ENCODE measurements at regions not wholly inside any gene's neighbourhood (a gene's known extent, or its start where the extent isn't known, plus 50 kb on each side); places are given as distances from the start of the nearest gene placed in this dataset.

- peaks cover 0 to 37% (median 10%) of the 10 kb centered on the region in 3 donors for H3K4me1 ChIP-seq
- H3K4me3 ChIP-seq = no peak overlapping the region
- no peaks in the 10 kb centered on the region for H3K9me3 ChIP-seq
- DNase-seq = no peak
- H3K36me3 ChIP-seq = no peaks in the 10 kb centered on the region
- no peak overlapping the region for H3K27ac ChIP-seq
- 31 to 38% methylated on average over 3 of the region's 3 CpGs for WGBS, 2 donors
- intact Hi-C loops (cut with DNase I) = no loop called here
- H3K27me3 ChIP-seq = peaks cover 0 to 13% (median 0%) of the 10 kb centered on the region in 4 donors
- TF ChIP-seq POLR2A (IDR thresholded peaks at IDR 0.05) = no peak
- no peak for TF ChIP-seq CTCF (IDR thresholded peaks at IDR 0.05)
Measured at GRCh38 chr17:14942526-14943190, 322.5 kb downstream of the PMP22 start.

GRCh38 chr17:14940938-14941265 is 324.2 kb downstream of the PMP22 start:
- Histone ChIP-seq H3K4me1 (peaks cover 0 to 37% (median 10%) of the 10 kb centered on the region in 3 donors), H3K36me3 (no peaks in the 10 kb centered on the region), H3K4me3 (no peak overlapping the region), H3K9me3 (no peaks in the 10 kb centered on the region), H3K27ac (peak overlapping the region in 1 of 4 donors; percentile 50), H3K27me3 (peaks cover 0 to 13% (median 0%) of the 10 kb centered on the region in 4 donors)
- no peak for DNase-seq
- TF ChIP-seq CTCF (IDR thresholded peaks at IDR 0.05) (no peak), POLR2A (IDR thresholded peaks at IDR 0.05) (no peak)
- intact Hi-C loops (cut with DNase I) = no loop called here
- 41 to 45% methylated on average over 3 of the region's 3 CpGs for WGBS, 2 donors

- peak overlapping the region in 1 of 4 donors; percentile 50 for H3K27ac ChIP-seq
Measured at GRCh38 chr17:14940108-14940937, 324.8 kb downstream of the PMP22 start.

GRCh38 chr17:14935845-14936485 is 329.2 kb downstream of the PMP22 start:
- no peaks in the 10 kb centered on the region for H3K9me3 ChIP-seq
- no peaks in the 10 kb centered on the region for H3K36me3 ChIP-seq
- H3K27me3 ChIP-seq = no peaks in the 10 kb centered on the region
- 93 to 96% methylated on average over 2 of the region's 2 CpGs for WGBS, 2 donors
- no peak for TF ChIP-seq POLR2A (IDR thresholded peaks at IDR 0.05)
- no peak for TF ChIP-seq CTCF (IDR thresholded peaks at IDR 0.05)
- H3K4me1 ChIP-seq = peaks cover 0 to 12% (median 5%) of the 10 kb centered on the region in 3 donors
- intact Hi-C loops (cut with DNase I) = no loop called here
- no peak overlapping the region for H3K27ac ChIP-seq
- H3K4me3 ChIP-seq = no peak overlapping the region
- DNase-seq = no peak

More at GRCh38 chr17:14940108-14940937, 324.8 kb downstream of the PMP22 start:
- no peaks in the 10 kb centered on the region for H3K36me3 ChIP-seq
- H3K4me3 ChIP-seq = no peak overlapping the region
- peaks cover 0 to 37% (median 10%) of the 10 kb centered on the region in 3 donors for H3K4me1 ChIP-seq
- H3K9me3 ChIP-seq = no peaks in the 10 kb centered on the region
- peaks cover 0 to 13% (median 0%) of the 10 kb centered on the region in 4 donors for H3K27me3 ChIP-seq
- DNase-seq = no peak
- TF ChIP-seq CTCF (IDR thresholded peaks at IDR 0.05) = no peak
- TF ChIP-seq POLR2A (IDR thresholded peaks at IDR 0.05) = no peak
- WGBS, 2 donors = 40 to 58% methylated on average over 4 of the region's 4 CpGs
- intact Hi-C loops (cut with DNase I) = no loop called here
